Breast epithelium (tissue), 3 donors: ENCODE measurements at regions not wholly inside any gene's neighbourhood (a gene's known extent, or its start where the extent isn't known, plus 50 kb on each side); places are given as distances from the start of the nearest gene placed in this dataset.

Experiments used
- CTCF ChIP-seq, 3 donors: fragments of 450-650 bp; IDR thresholded peaks; one replicate each; pipeline ENCODE4 v1.5.1; 2016 to 2017; ENCODE audit warnings: antibody characterized with exemption in 3 of 3, mild to moderate bottlenecking in 3 of 3, moderate library complexity in 3 of 3
- POLR2A ChIP-seq: fragments of 450-650 bp; IDR thresholded peaks from one replicate; pipeline ENCODE4 v1.6.1; 2016; ENCODE audit warnings: antibody characterized with exemption, mild to moderate bottlenecking, moderate library complexity
- POLR2AphosphoS5 ChIP-seq, 3 donors: sonication (generic); formaldehyde crosslinking; IDR thresholded peaks; one replicate each; pipeline ENCODE4 v1.6.1; 2017; ENCODE audit warnings: antibody characterized with exemption in 3 of 3

GRCh38 chr11:24390016-24390415, 106.8 kb upstream of the LUZP2 start:
- TF ChIP-seq CTCF (IDR thresholded peaks at IDR 0.05), result no peak
- no peak for TF ChIP-seq POLR2AphosphoS5 (IDR thresholded peaks at IDR 0.05)
- TF ChIP-seq POLR2A, result no peak
